HG03520 (cell line): ENCODE measurements at regions not wholly inside any gene's neighbourhood (a gene's known extent, or its start where the extent isn't known, plus 50 kb on each side); places are given as distances from the start of the nearest gene placed in this dataset.
A peak's percentile ranks its signal among the peaks of the same experiment; 100 is the strongest.

Experiments
- ATAC-seq: cut with Tn5 transposase; IDR thresholded peaks from one replicate; pipeline ENCODE4 v1.9.1; 2021; ENCODE audit warnings: mild to moderate bottlenecking, moderate library complexity; ENCODE audit not compliant: unreplicated experiment

GRCh38 chr5:54927097-54927746 lies 58.2 kb downstream of the ESM1 start:
- ATAC-seq: no peak

GRCh38 chr5:54924487-54924886 lies 60.9 kb downstream of the ESM1 start:
- ATAC-seq: no peak

- no peak for ATAC-seq
These were observed 68.1 kb downstream of the ESM1 start for GRCh38 chr5:54917323-54917722.

GRCh38 chr5:54915466-54916027 lies 69.8 kb downstream of the ESM1 start:
- no peak for ATAC-seq

- ATAC-seq: no peak
These were observed 73.4 kb downstream of the ESM1 start for GRCh38 chr5:54912021-54912420.

- ATAC-seq: no peak
These were observed 75.2 kb downstream of the ESM1 start for GRCh38 chr5:54909911-54910870.

- ATAC-seq: no peak
These were observed 76.4 kb downstream of the ESM1 start for GRCh38 chr5:54908774-54909525.

- no peak for ATAC-seq
These were observed 79.4 kb downstream of the ESM1 start for GRCh38 chr5:54905942-54906537.

- no peak for ATAC-seq
These were observed 80.1 kb downstream of the ESM1 start for GRCh38 chr5:54905246-54905795.

- no peak for ATAC-seq
These were observed 81.0 kb downstream of the ESM1 start for GRCh38 chr5:54904425-54904824.

GRCh38 chr5:54902791-54903473 lies 82.5 kb downstream of the ESM1 start:
- peak; percentile 100 for ATAC-seq

- no peak for ATAC-seq
These were observed 84.2 kb downstream of the ESM1 start for GRCh38 chr5:54900984-54901725.

GRCh38 chr5:54897001-54897400 lies 88.4 kb downstream of the ESM1 start:
- no peak for ATAC-seq

GRCh38 chr5:54895816-54896341 lies 89.5 kb downstream of the ESM1 start:
- ATAC-seq: no peak

- no peak for ATAC-seq
These were observed 90.2 kb downstream of the ESM1 start for GRCh38 chr5:54894957-54895815.

- ATAC-seq: no peak
These were observed 95.6 kb downstream of the ESM1 start for GRCh38 chr5:54889826-54890225.

- no peak for ATAC-seq
These were observed 97.7 kb downstream of the ESM1 start for GRCh38 chr5:54887663-54888062.

GRCh38 chr5:54886866-54887265 lies 98.5 kb downstream of the ESM1 start:
- ATAC-seq: no peak
